ENCODE measurements at regions not wholly inside any gene's neighbourhood (a gene's known extent, or its start where the extent isn't known, plus 50 kb on each side); places are given as distances from the start of the nearest gene placed in this dataset.

- no peak for DNase-seq (ENCODE audit: low read depth in 4 of 4, low spot score in 1 of 4)
Measured at GRCh38 chr2:145596416-145596815, 1076.5 kb upstream of the ZEB2 start.

DNA sequence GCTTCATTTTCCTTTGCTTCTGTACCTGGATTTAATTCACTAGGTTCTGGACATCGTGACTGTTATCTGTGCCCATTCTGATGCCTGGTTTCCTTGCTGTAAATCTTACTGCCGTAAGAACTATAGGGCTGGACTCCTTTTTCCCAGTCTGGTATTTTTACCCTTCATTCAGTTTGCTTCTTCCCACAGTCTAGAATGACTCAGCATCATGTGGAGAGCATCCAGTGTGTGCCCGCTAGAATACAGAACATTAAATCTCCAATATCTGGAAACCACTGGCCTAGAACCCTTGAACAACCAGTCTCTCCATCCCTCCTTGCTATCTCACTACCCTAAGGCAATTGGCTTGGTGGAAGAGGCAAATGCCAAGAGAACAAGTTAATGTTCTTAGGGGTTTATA is 1075.4 kb upstream of the ZEB2 start:
- no peak for DNase-seq (ENCODE audit: low read depth in 4 of 4, low spot score in 1 of 4)

GRCh38 chr2:145593991-145594614 is 1074.2 kb upstream of the ZEB2 start:
- DNase-seq (ENCODE audit: low read depth in 4 of 4, low spot score in 1 of 4) = no peak

GRCh38 chr2:145593280-145593679 is 1073.4 kb upstream of the ZEB2 start:
- DNase-seq (ENCODE audit: low read depth in 4 of 4, low spot score in 1 of 4) = no peak

DNA sequence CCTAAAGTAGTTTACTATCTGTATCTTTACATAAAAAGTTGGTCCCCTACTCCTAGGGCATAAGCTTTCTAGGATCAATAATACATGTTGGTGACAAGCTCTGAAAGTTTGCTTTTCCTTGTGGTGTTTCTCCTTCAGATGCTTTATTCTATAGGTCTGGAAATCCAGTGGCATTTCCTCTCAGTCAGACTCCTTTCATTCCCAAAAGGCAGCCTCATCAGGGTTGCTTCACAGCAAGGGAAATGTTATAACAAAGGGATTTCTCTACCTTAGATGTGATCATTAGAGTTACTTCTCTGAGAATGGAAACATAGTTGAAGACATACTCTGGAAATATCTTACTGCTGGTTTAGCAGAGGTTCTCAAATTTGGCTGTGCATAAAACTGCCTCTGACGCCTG is 1072.4 kb upstream of the ZEB2 start:
- no peak for DNase-seq (ENCODE audit: low read depth in 4 of 4, low spot score in 1 of 4)

- no peak for DNase-seq (ENCODE audit: low read depth in 4 of 4, low spot score in 1 of 4)
Measured at GRCh38 chr2:145591109-145591809, 1071.3 kb upstream of the ZEB2 start.

DNA sequence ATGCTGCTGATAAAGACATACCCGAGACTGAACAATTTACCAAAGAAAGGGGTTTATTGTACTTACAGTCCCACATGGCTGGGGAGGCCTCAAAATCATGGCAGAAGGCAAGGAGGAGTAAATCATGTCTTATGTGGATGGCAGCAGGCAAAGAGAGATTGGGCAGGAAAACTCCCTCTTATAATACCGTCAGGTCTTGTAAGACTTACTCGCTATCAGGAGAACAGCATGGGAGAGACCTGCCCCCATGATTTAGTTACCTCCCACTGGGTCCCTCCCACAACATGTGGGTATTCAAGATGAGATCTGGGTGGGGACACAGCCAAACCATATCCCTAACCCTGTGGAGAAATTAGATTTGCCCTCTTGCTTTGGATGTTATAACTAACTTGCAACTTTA is 1068.0 kb upstream of the ZEB2 start:
- DNase-seq (ENCODE audit: low read depth in 4 of 4, low spot score in 1 of 4) = no peak

GRCh38 chr2:145584353-145584752 is 1064.4 kb upstream of the ZEB2 start:
- DNase-seq (ENCODE audit: low read depth in 4 of 4, low spot score in 1 of 4) = no peak

- DNase-seq (ENCODE audit: low read depth in 4 of 4, low spot score in 1 of 4) = no peak
Measured at GRCh38 chr2:145573608-145574007, 1053.7 kb upstream of the ZEB2 start.

DNA sequence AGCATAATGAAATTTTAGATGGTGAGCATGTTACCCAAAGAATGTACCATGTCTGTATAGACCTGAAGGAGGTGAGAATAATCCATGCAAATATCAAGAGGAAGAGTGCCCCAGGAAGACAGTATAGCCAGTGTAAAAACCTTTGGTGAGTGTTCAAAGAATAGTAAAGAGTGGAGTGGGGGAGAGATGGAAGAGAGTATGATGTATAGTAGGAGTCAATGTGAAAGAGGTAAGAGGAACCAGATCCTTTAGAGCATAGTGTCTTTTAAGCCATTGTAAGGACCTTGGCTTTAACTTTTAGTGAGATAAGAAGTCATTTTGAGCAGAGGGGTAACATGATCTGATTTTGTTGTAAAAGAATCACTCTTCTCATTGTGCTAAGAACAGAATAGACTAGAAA is 1052.3 kb upstream of the ZEB2 start:
- no peak for DNase-seq (ENCODE audit: low read depth in 4 of 4, low spot score in 1 of 4)

- DNase-seq (ENCODE audit: low read depth in 4 of 4, low spot score in 1 of 4) = no peak
Measured at GRCh38 chr2:145569108-145569507, 1049.2 kb upstream of the ZEB2 start.

DNA sequence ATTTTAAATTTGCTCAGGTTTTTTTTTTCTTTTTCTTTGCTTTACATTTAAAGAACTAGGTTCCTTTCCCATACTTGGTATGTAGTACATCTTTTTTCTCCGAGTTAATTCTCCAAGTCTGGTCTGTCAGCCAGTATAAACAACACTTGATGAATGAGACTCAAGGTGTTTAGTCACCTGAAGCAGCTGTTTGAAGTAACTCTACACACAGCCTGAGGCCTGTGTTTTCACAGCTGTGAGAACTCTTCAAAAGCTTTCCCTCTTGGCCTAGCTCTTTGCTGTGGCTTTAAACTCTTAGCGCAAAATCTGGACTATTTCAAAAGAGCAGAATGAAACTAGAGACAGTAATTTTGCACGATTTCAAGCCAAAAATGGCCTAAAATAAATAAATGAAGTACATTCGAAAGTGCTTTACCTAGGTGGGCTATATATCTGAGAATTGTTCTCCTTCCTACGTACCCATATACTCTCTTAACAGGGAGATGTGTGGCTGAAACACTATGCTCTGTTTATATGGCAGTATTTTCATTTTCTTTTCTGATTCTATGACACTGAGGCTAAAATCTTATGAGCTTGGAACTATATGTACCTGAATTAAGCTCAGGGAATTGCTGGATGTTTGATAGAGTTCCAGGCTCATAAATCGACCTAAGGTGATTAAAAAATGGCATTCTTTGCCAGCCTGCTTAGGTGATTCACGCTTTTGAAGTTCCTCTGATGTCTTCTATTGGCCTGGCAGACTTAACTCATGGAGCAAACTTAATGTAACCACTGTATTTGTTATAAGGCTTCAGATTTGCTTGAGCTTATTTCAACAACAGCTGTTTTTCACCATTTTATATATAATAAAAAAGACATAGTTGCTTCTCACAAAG is 1044.1 kb upstream of the ZEB2 start:
- DNase-seq (ENCODE audit: low read depth in 4 of 4, low spot score in 1 of 4) = no peak

GRCh38 chr2:145561152-145561551 is 1041.2 kb upstream of the ZEB2 start:
- no peak for DNase-seq (ENCODE audit: low read depth in 4 of 4, low spot score in 1 of 4)

GRCh38 chr2:145558617-145559350 is 1038.9 kb upstream of the ZEB2 start:
- DNase-seq (ENCODE audit: low read depth in 4 of 4, low spot score in 1 of 4) = no peak

DNA sequence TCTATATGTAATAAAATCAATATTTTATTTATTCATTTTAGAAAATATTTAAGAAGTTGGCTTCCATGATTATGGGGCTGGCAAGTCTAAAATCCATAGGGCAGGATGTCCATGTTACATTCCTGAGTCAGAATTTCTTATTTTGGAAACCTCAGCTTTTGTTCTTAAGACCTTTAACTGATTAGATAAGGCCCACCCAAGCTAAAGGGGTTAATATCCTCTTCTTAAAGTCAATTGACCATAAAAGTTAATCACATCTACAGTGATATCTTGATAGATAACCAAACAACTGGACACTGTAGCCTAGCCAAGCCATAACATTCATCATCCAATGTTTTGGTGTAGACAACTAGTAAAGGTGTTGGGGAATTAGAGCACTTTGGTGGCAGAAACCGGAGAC is 1035.4 kb upstream of the ZEB2 start:
- DNase-seq (ENCODE audit: low read depth in 4 of 4, low spot score in 1 of 4) = no peak

- no peak for DNase-seq (ENCODE audit: low read depth in 4 of 4, low spot score in 1 of 4)
Measured at GRCh38 chr2:145551686-145552085, 1031.8 kb upstream of the ZEB2 start.

DNA sequence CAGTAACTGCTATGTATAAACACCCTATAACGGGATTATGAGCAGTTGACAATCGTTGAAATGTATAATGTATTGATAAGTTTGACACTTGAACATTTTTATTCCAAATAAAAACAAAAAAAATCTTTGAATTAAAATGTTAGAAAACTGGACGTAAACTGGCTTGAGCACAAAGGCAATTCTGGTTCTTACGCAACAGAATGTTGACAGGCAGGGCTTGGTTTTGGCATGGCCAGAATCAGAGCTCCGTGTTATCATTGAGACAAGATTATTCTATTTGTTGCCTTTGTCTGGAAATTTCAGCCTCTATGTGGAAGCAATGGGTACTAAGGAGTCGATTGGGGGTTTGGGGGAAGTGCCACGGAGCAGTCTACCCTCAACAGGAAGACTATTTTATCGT is 1028.6 kb upstream of the ZEB2 start:
- no peak for DNase-seq (ENCODE audit: low read depth in 4 of 4, low spot score in 1 of 4)

- DNase-seq (ENCODE audit: low read depth in 4 of 4, low spot score in 1 of 4) = no peak
Measured at GRCh38 chr2:145547620-145548019, 1027.7 kb upstream of the ZEB2 start.

DNA sequence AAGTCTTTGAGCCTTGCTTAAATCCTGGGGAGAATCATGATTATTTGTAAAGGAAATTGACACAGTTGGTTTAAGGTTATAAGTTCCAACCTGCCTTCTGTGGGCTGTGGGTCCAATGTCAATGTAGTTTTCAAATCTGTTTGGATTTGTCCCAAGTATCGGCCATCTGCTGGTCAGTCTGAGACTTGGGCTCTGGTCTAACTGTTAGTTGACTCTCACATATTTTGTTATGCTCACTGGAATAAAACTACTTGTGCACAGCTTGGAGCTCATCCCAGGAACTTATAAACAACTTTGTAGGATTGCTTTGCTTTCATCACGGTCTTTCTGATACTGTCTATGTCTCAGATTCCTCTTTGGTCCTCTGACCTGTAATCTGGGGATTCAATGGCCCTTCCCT is 1026.2 kb upstream of the ZEB2 start:
- no peak for DNase-seq (ENCODE audit: low read depth in 4 of 4, low spot score in 1 of 4)

DNA sequence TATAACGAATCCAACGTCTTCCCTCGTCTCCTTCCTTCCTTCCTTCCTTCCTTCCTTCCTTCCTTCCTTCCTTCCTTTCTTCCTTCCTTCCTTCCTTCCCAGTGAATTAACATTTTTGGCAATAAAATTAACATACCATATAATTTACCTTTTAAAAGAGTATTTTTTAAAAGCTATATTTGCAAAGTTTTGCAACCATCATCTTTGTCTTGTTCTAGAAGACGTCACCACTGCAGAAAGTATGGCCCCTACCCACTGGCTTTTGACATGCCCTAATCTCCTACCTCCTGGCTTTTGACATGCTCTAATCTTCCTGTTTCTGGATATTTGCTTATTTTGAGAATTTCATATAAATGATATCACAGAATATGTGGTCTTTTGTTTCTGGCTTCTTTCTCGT is 1023.9 kb upstream of the ZEB2 start:
- no peak for DNase-seq (ENCODE audit: low read depth in 4 of 4, low spot score in 1 of 4)

GRCh38 chr2:145543155-145543554 is 1023.2 kb upstream of the ZEB2 start:
- no peak for DNase-seq (ENCODE audit: low read depth in 4 of 4, low spot score in 1 of 4)

DNA sequence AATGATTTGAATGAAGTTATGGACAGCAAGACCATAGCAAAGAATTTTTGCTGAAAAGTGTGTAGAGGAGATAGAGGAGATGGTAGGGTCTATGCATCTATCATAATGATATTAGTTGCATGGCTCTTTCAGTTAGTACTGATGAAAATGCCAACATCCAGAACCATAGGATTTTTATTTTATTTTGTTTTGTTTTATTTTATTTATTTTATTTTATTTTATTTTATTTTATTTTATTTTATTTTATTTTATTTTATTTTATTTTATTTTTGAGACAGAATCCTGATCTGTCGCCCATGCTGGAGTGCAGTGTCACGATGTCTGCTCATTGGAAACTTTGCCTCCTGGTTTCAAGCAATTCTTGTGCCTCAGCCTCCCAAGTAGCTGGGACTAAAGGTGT is 1021.1 kb upstream of the ZEB2 start:
- no peak for DNase-seq (ENCODE audit: low read depth in 4 of 4, low spot score in 1 of 4)

Measured in stimulated activated CD4-positive, alpha-beta T cell treated with anti-CD3 and anti-CD28 coated beads, Interleukin-1b, Interleukin-23, amount 100 ng/mL, for 24 hours (primary cell).